Gastroesophageal sphincter (tissue), 4 donors: ENCODE measurements at regions not wholly inside any gene's neighbourhood (a gene's known extent, or its start where the extent isn't known, plus 50 kb on each side); places are given as distances from the start of the nearest gene placed in this dataset.
"Not testable (repeated sequence)": the region's sequence is repeated elsewhere in the genome, so short reads cannot be mapped to it uniquely, and the experiment has no call there.

ENCODE experiments used
- ATAC-seq: fragments of 150-250 bp; one replicate; pipeline ENCODE4 v1.9.1; 2016; ENCODE audit warnings: mild to moderate bottlenecking, moderate library complexity
- H3K27ac ChIP-seq, 4 donors: fragments of 200-600 bp; sonication (generic) in 3 of 4; 1 replicate in 3 of 4; 2 replicates in 1 of 4; pipeline ENCODE4 v1.5.1; 2016 to 2019
- H3K27me3 ChIP-seq: fragments of 200-600 bp; sonication (generic); one replicate; pipeline ENCODE4 v1.5.1; 2019
- H3K36me3 ChIP-seq, 2 donors: fragments of 200-600 bp; sonication (generic); one replicate each; pipeline ENCODE4 v1.5.1; 2019; ENCODE audit warnings: control low read depth in 1 of 2
- H3K4me1 ChIP-seq, 3 donors: fragments of 200-600 bp; sonication (generic); 1 replicate in 2 of 3; 2 replicates in 1 of 3; pipeline ENCODE4 v1.5.1; 2016 to 2019; ENCODE audit warnings: control low read depth in 2 of 3
- H3K4me3 ChIP-seq, 2 donors: fragments of 200-600 bp; sonication (generic); one replicate each; pipeline ENCODE4 v1.5.1; 2019; ENCODE audit warnings: mild to moderate bottlenecking in 1 of 2, moderate library complexity in 1 of 2
- H3K9me3 ChIP-seq, 3 donors: fragments of 200-600 bp; sonication (generic); one replicate each; pipeline ENCODE4 v1.5.1; 2017 to 2019; ENCODE audit warnings: control low read depth in 2 of 3
- CTCF ChIP-seq, 4 experiments: fragments of 200-600 bp in 2 of 4; fragments of 450-650 bp in 2 of 4; sonication (generic) in 1 of 4; IDR thresholded peaks; one replicate each; pipeline ENCODE4 v1.5.1; 2017 to 2019; ENCODE audit warnings: antibody characterized with exemption in 4 of 4, mild to moderate bottlenecking in 2 of 4, moderate library complexity in 2 of 4
- EP300 ChIP-seq: sonication (generic); formaldehyde crosslinking; IDR thresholded peaks from one replicate; pipeline ENCODE4 v1.6.1; 2017; ENCODE audit warnings: antibody characterized with exemption, mild to moderate bottlenecking
- POLR2A ChIP-seq, 2 donors: fragments of 450-650 bp; IDR thresholded peaks; one replicate each; pipeline ENCODE4 v1.6.1; 2017; ENCODE audit warnings: antibody characterized with exemption in 2 of 2, mild to moderate bottlenecking in 2 of 2, moderate library complexity in 1 of 2
- POLR2AphosphoS5 ChIP-seq: sonication (generic); formaldehyde crosslinking; IDR thresholded peaks from one replicate; pipeline ENCODE4 v1.6.1; 2017; ENCODE audit warnings: antibody characterized with exemption
- WGBS, 2 donors: methylation state at CpG; one replicate each; pipeline ENCODE4 v1.1.5; 2018; ENCODE audit warnings: low coverage in 1 of 2; 5-methylcytosine and 5-hydroxymethylcytosine counted together

- no peak for ATAC-seq
- no peak overlapping the region for H3K4me3 ChIP-seq
- no peak overlapping the region for H3K27ac ChIP-seq
- H3K4me1 ChIP-seq, result no peaks in the 10 kb centered on the region
- TF ChIP-seq CTCF (IDR thresholded peaks at IDR 0.05) (no peak), POLR2A (IDR thresholded peaks at IDR 0.05) (no peak), EP300 (no peak), POLR2AphosphoS5 (no peak)
- no peaks in the 10 kb centered on the region for H3K9me3 ChIP-seq
- 78% methylated on average over 2 of the region's 2 CpGs; no CpG with 5 or more reads in 1 of the 2 donors for WGBS, 2 donors
- H3K36me3 ChIP-seq, result no peaks in the 10 kb centered on the region
- no peaks in the 10 kb centered on the region for H3K27me3 ChIP-seq
Observed at GRCh38 chrX:42175843-42176242, 252.5 kb upstream of the CASK start.

- H3K9me3 ChIP-seq, H3K4me1 ChIP-seq, H3K4me3 ChIP-seq, H3K27me3 ChIP-seq, ATAC-seq, H3K27ac ChIP-seq, H3K36me3 ChIP-seq: not testable (repeated sequence)
- WGBS, 2 donors, result 85 to 100% methylated on average over 1 to 2 of the region's 2 CpGs
Observed at GRCh38 chrX:42157923-42158322, 234.6 kb upstream of the CASK start.

GRCh38 chrX:42151808-42152207 is 228.5 kb upstream of the CASK start:
- H3K36me3 ChIP-seq, result no peaks in the 10 kb centered on the region
- ATAC-seq, result no peak
- no peaks in the 10 kb centered on the region for H3K9me3 ChIP-seq
- 67 to 88% methylated on average over 1 to 2 of the region's 3 CpGs for WGBS, 2 donors
- H3K27ac ChIP-seq, result no peak overlapping the region
- TF ChIP-seq EP300, result no peak
- no peak for TF ChIP-seq CTCF (IDR thresholded peaks at IDR 0.05)
- no peak for TF ChIP-seq POLR2A (IDR thresholded peaks at IDR 0.05)
- TF ChIP-seq POLR2AphosphoS5, result no peak
- no peak overlapping the region for H3K4me3 ChIP-seq
- no peaks in the 10 kb centered on the region for H3K4me1 ChIP-seq
- H3K27me3 ChIP-seq, result no peaks in the 10 kb centered on the region

- no peaks in the 10 kb centered on the region for H3K27me3 ChIP-seq
- ATAC-seq, result no peak
- TF ChIP-seq POLR2AphosphoS5 (no peak), CTCF (IDR thresholded peaks at IDR 0.05) (no peak), POLR2A (IDR thresholded peaks at IDR 0.05) (no peak), EP300 (no peak)
Observed at GRCh38 chrX:42149765-42150164, 226.4 kb upstream of the CASK start.

DNA sequence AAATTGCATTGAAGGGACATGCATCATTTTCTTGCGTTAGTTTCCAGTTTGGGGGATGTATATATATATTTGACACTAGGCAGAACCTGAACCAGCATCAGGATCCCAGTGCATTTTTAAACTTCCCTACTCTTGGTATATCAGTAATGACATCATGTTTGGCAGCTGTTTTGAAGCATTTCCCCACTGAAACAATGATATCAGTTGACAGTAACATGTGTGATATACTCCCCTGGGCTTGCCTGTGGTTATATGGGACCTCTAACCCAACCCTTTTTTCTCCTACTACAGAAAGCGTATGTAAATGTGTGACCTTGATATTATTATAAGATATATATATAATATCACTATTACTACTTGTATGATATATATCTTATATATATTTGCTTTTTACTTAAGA is 225.9 kb upstream of the CASK start:
- WGBS, 2 donors, result 61 to 72% methylated on average over 2 of the region's 2 CpGs
- Histone ChIP-seq H3K27ac (no peak overlapping the region), H3K27me3 (no peaks in the 10 kb centered on the region), H3K9me3 (no peaks in the 10 kb centered on the region), H3K36me3 (no peaks in the 10 kb centered on the region), H3K4me1 (no peaks in the 10 kb centered on the region), H3K4me3 (no peak overlapping the region)
- no peak for ATAC-seq
- no peak for TF ChIP-seq POLR2AphosphoS5
- TF ChIP-seq EP300, result no peak
- no peak for TF ChIP-seq POLR2A (IDR thresholded peaks at IDR 0.05)
- no peak for TF ChIP-seq CTCF (IDR thresholded peaks at IDR 0.05)

More at GRCh38 chrX:42149765-42150164, 226.4 kb upstream of the CASK start:
- Histone ChIP-seq H3K36me3 (no peaks in the 10 kb centered on the region), H3K4me3 (no peak overlapping the region), H3K9me3 (no peaks in the 10 kb centered on the region), H3K27ac (no peak overlapping the region), H3K4me1 (no peaks in the 10 kb centered on the region)
- 30% methylated on average over 1 of the region's 4 CpGs; no CpG with 5 or more reads in 1 of the 2 donors for WGBS, 2 donors
